ENCODE measurements at regions not wholly inside any gene's neighbourhood (a gene's known extent, or its start where the extent isn't known, plus 50 kb on each side); places are given as distances from the start of the nearest gene placed in this dataset.

DNA sequence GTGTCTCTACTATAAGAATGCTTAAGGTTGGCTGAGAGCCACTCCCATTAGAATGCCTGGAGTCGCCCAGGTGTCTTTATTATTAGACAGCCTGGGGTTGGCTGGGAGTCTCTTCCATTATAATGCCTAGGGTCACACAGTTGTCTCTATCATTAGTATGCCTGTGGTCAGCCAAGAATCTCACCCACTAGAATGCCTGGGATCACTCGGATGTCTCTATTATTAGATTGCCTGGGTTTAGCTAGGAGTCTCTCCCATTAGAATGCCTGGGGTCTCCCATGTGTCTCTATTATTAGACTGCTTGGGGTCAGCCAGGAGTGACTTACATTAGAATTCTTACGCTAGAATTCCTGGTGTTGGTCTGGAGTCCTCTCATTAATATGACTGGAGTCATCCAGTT lies 2255.3 kb downstream of the TP53TG3F start:
- ChIA-PET POLR2A (ENCODE audit: low non-redundant PET) (no interaction called here), CTCF (no interaction called here)
- Histone ChIP-seq H3K27me3 (replicated peaks; ENCODE audit: insufficient read depth, low read depth, low read length, poor library complexity) (no peaks in the 10 kb centered on the region), H3K36me3 (ENCODE audit: insufficient read depth, low read length, poor library complexity, severe bottlenecking) (no peaks in the 10 kb centered on the region), H3K27ac (ENCODE audit: low read depth, low read length, poor library complexity, severe bottlenecking) (no peak overlapping the region), H3K9me3 (ENCODE audit: low read depth, low read length, poor library complexity, severe bottlenecking) (peaks cover 22% of the 10 kb centered on the region), H3K4me1 (ENCODE audit: insufficient read depth, low read length, poor library complexity, severe bottlenecking) (no peaks in the 10 kb centered on the region), H3K4me3 (ENCODE audit: low read depth, low read length, poor library complexity, severe bottlenecking) (no peak overlapping the region)
- BruUV-seq (replicated peaks): no TSS peak
- intact Hi-C loops (cut with micrococcal nuclease; ENCODE audit: unreplicated experiment): no loop called here
- DNase-seq (ENCODE audit: low spot score): no peak
- TF ChIP-seq EZH2 (IDR thresholded peaks at IDR 0.05; ENCODE audit: borderline replicate concordance, low read depth, low read length, poor library complexity, severe bottlenecking): no peak
- TF ChIP-seq, protein P1, sequence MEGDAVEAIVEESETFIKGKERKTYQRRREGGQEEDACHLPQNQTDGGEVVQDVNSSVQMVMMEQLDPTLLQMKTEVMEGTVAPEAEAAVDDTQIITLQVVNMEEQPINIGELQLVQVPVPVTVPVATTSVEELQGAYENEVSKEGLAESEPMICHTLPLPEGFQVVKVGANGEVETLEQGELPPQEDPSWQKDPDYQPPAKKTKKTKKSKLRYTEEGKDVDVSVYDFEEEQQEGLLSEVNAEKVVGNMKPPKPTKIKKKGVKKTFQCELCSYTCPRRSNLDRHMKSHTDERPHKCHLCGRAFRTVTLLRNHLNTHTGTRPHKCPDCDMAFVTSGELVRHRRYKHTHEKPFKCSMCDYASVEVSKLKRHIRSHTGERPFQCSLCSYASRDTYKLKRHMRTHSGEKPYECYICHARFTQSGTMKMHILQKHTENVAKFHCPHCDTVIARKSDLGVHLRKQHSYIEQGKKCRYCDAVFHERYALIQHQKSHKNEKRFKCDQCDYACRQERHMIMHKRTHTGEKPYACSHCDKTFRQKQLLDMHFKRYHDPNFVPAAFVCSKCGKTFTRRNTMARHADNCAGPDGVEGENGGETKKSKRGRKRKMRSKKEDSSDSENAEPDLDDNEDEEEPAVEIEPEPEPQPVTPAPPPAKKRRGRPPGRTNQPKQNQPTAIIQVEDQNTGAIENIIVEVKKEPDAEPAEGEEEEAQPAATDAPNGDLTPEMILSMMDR (conservative IDR thresholded peaks at IDR 0.05; ENCODE audit: low read depth, low read length): no peak

- BruUV-seq (replicated peaks): no TSS peak
- peaks cover 54% of the 10 kb centered on the region for H3K9me3 ChIP-seq (ENCODE audit: low read depth, low read length, poor library complexity, severe bottlenecking)
- no peaks in the 10 kb centered on the region for H3K27me3 ChIP-seq (replicated peaks; ENCODE audit: insufficient read depth, low read depth, low read length, poor library complexity)
- intact Hi-C loops (cut with micrococcal nuclease; ENCODE audit: unreplicated experiment): no loop called here
- H3K4me1 ChIP-seq (ENCODE audit: insufficient read depth, low read length, poor library complexity, severe bottlenecking): no peaks in the 10 kb centered on the region
- no peak for DNase-seq (ENCODE audit: low spot score)
- H3K4me3 ChIP-seq (ENCODE audit: low read depth, low read length, poor library complexity, severe bottlenecking): no peak overlapping the region
- no peak overlapping the region for H3K27ac ChIP-seq (ENCODE audit: low read depth, low read length, poor library complexity, severe bottlenecking)
- no peaks in the 10 kb centered on the region for H3K36me3 ChIP-seq (ENCODE audit: insufficient read depth, low read length, poor library complexity, severe bottlenecking)
- ChIA-PET CTCF (no interaction called here), POLR2A (ENCODE audit: low non-redundant PET) (no interaction called here)
- no peak for TF ChIP-seq EZH2 (IDR thresholded peaks at IDR 0.05; ENCODE audit: borderline replicate concordance, low read depth, low read length, poor library complexity, severe bottlenecking)
- TF ChIP-seq, protein P1 (conservative IDR thresholded peaks at IDR 0.05; ENCODE audit: low read depth, low read length): no peak
Observed at GRCh38 chr16:35724551-35724950, 2265.1 kb downstream of the TP53TG3F start.

DNA sequence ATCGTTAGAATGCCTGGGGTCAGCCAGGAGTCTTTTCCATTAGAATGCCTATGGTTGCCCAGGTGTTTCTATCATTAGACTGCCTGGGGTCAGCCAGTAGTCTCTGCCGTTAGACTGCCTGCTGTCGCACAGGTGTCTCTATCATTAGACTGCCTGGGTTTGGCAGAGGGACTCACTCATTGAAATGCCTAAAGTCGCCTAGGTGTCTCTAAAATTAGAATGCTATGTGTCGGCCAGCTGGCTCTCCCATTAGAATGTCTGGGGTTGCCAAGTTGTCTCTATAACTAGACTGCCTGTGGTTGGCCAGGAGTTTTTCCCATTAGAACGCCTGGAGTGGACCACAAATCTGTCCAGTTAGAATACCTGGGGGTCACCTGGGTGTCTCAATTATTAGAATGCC lies 2266.5 kb downstream of the TP53TG3F start:
- TF ChIP-seq, protein P1 (conservative IDR thresholded peaks at IDR 0.05; ENCODE audit: low read depth, low read length): no peak
- TF ChIP-seq EZH2 (IDR thresholded peaks at IDR 0.05; ENCODE audit: borderline replicate concordance, low read depth, low read length, poor library complexity, severe bottlenecking): no peak
- CTCF ChIA-PET: no interaction called here
- POLR2A ChIA-PET (ENCODE audit: low non-redundant PET): no interaction called here
- Histone ChIP-seq H3K27ac (ENCODE audit: low read depth, low read length, poor library complexity, severe bottlenecking) (no peak overlapping the region), H3K36me3 (ENCODE audit: insufficient read depth, low read length, poor library complexity, severe bottlenecking) (no peaks in the 10 kb centered on the region), H3K27me3 (replicated peaks; ENCODE audit: insufficient read depth, low read depth, low read length, poor library complexity) (no peaks in the 10 kb centered on the region), H3K4me1 (ENCODE audit: insufficient read depth, low read length, poor library complexity, severe bottlenecking) (no peaks in the 10 kb centered on the region), H3K9me3 (ENCODE audit: low read depth, low read length, poor library complexity, severe bottlenecking) (peaks cover 59% of the 10 kb centered on the region), H3K4me3 (ENCODE audit: low read depth, low read length, poor library complexity, severe bottlenecking) (no peak overlapping the region)
- DNase-seq (ENCODE audit: low spot score): no peak
- no TSS peak for BruUV-seq (replicated peaks)
- intact Hi-C loops (cut with micrococcal nuclease; ENCODE audit: unreplicated experiment): no loop called here
